ENCODE measurements at regions not wholly inside any gene's neighbourhood (a gene's known extent, or its start where the extent isn't known, plus 50 kb on each side); places are given as distances from the start of the nearest gene placed in this dataset.
"Not testable (repeated sequence)": the region's sequence is repeated elsewhere in the genome, so short reads cannot be mapped to it uniquely, and the experiment has no call there.

DNA sequence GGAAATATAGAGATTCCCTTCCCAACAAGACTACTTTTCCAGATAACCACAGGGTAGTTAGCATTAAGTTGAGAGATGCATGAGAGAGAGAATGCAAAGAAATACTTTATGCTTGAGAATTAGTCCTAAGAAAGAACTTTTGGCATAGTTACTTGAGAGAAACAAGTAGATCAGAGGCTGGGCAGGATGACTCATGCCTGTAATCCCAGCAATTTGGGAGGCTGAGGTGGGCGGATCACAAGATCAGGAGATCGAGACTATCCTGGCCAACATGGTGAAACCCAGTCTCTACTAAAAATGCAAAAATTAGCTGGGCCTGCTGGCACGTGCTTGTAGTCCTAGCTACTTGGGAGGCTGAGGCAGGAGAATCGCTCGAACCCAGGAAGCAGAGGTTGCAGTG, 276.5 kb downstream of the SEMA3D start:
- not testable (repeated sequence) for TF ChIP-seq POLR2A (IDR thresholded peaks at IDR 0.05; ENCODE audit: low read length); GATA1 (IDR thresholded peaks at IDR 0.05; ENCODE audit: low read depth, low read length)
